Gastroesophageal sphincter (tissue), 3 donors: ENCODE measurements at regions not wholly inside any gene's neighbourhood (a gene's known extent, or its start where the extent isn't known, plus 50 kb on each side); places are given as distances from the start of the nearest gene placed in this dataset.

ENCODE experiments used
- EP300 ChIP-seq: sonication (generic); formaldehyde crosslinking; IDR thresholded peaks from one replicate; pipeline ENCODE4 v1.6.1; 2017; ENCODE audit warnings: antibody characterized with exemption, mild to moderate bottlenecking
- POLR2A ChIP-seq, 2 donors: fragments of 450-650 bp; IDR thresholded peaks; one replicate each; pipeline ENCODE4 v1.6.1; 2017; ENCODE audit warnings: antibody characterized with exemption in 2 of 2, mild to moderate bottlenecking in 2 of 2, moderate library complexity in 1 of 2
- POLR2AphosphoS5 ChIP-seq: sonication (generic); formaldehyde crosslinking; IDR thresholded peaks from one replicate; pipeline ENCODE4 v1.6.1; 2017; ENCODE audit warnings: antibody characterized with exemption
- TF ChIP-seq, protein P1 (sequence below), 4 experiments: fragments of 200-600 bp in 2 of 4; fragments of 450-650 bp in 2 of 4; sonication (generic) in 1 of 4; IDR thresholded peaks; one replicate each; pipeline ENCODE4 v1.5.1; 2017 to 2019; ENCODE audit warnings: antibody characterized with exemption in 4 of 4, mild to moderate bottlenecking in 2 of 4, moderate library complexity in 2 of 4

DNA sequence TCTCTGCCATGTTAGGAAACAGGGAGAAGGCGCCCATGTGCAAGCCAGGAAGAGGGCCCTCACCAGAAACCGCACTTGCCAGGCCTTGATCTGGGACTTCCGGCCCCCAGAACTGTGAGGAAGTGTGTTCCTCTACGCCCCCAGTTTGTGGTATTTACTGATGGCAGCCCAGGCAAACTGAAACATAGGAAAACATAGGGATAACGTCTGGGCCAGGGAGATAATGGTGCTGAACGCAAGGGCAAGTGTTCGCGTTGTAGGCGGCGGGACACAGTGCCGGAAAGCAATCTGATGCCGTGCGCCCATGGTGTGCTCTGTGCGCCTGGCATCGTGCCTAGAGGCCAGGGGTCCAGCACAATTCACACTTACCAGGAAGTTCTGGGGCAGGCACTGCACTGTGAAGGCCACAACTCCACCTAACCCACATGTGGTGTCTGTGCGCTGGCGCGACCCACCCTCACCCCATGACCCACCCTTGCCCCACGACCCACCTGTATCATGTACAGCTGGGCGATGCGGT, 53.6 kb downstream of the ARL6IP4 start:
- TF ChIP-seq, protein P1, sequence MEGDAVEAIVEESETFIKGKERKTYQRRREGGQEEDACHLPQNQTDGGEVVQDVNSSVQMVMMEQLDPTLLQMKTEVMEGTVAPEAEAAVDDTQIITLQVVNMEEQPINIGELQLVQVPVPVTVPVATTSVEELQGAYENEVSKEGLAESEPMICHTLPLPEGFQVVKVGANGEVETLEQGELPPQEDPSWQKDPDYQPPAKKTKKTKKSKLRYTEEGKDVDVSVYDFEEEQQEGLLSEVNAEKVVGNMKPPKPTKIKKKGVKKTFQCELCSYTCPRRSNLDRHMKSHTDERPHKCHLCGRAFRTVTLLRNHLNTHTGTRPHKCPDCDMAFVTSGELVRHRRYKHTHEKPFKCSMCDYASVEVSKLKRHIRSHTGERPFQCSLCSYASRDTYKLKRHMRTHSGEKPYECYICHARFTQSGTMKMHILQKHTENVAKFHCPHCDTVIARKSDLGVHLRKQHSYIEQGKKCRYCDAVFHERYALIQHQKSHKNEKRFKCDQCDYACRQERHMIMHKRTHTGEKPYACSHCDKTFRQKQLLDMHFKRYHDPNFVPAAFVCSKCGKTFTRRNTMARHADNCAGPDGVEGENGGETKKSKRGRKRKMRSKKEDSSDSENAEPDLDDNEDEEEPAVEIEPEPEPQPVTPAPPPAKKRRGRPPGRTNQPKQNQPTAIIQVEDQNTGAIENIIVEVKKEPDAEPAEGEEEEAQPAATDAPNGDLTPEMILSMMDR (IDR thresholded peaks at IDR 0.05): no peak
- TF ChIP-seq POLR2A (IDR thresholded peaks at IDR 0.05): no peak
- no peak for TF ChIP-seq POLR2AphosphoS5
- no peak for TF ChIP-seq EP300
